GM19025 (cell line): ENCODE measurements at regions not wholly inside any gene's neighbourhood (a gene's known extent, or its start where the extent isn't known, plus 50 kb on each side); places are given as distances from the start of the nearest gene placed in this dataset.
"Not testable (repeated sequence)": the region's sequence is repeated elsewhere in the genome, so short reads cannot be mapped to it uniquely, and the experiment has no call there.

Source experiments
- ATAC-seq: cut with Tn5 transposase; IDR thresholded peaks from one replicate; pipeline ENCODE4 v1.9.1; 2021; ENCODE audit warnings: mild to moderate bottlenecking, low read depth, moderate library complexity; ENCODE audit not compliant: unreplicated experiment

GRCh38 chr3:191728186-191728585 is 267.2 kb downstream of the PYDC2 start:
- no peak for ATAC-seq

GRCh38 chr3:191737742-191738141 is 276.8 kb downstream of the PYDC2 start:
- ATAC-seq, result no peak

- ATAC-seq, result no peak
Measured at GRCh38 chr3:191740712-191741111, 279.7 kb downstream of the PYDC2 start.

- ATAC-seq, result not testable (repeated sequence)
Measured at GRCh38 chr3:191741847-191742350, 280.9 kb downstream of the PYDC2 start.

- ATAC-seq, result no peak
Measured at GRCh38 chr3:191743283-191743682, 282.3 kb downstream of the PYDC2 start.

GRCh38 chr3:191750618-191751017 is 289.7 kb downstream of the PYDC2 start:
- no peak for ATAC-seq

- ATAC-seq, result no peak
Measured at GRCh38 chr3:191753196-191753595, 292.2 kb downstream of the PYDC2 start.

- ATAC-seq, result no peak
Measured at GRCh38 chr3:191761906-191762305, 300.9 kb downstream of the PYDC2 start.

GRCh38 chr3:191762323-191762960 is 301.5 kb downstream of the PYDC2 start:
- no peak for ATAC-seq

GRCh38 chr3:191768421-191768820 is 307.5 kb downstream of the PYDC2 start:
- no peak for ATAC-seq

- no peak for ATAC-seq
Measured at GRCh38 chr3:191770541-191770940, 309.6 kb downstream of the PYDC2 start.

- no peak for ATAC-seq
Measured at GRCh38 chr3:191774485-191774884, 313.5 kb downstream of the PYDC2 start.

GRCh38 chr3:191775451-191776233 is 314.7 kb downstream of the PYDC2 start:
- no peak for ATAC-seq

- ATAC-seq, result no peak
Measured at GRCh38 chr3:191781044-191781443, 320.1 kb downstream of the PYDC2 start.

GRCh38 chr3:191783024-191783423 is 322.1 kb downstream of the PYDC2 start:
- ATAC-seq, result no peak

- no peak for ATAC-seq
Measured at GRCh38 chr3:191790934-191791333, 330.0 kb downstream of the PYDC2 start.

- no peak for ATAC-seq
Measured at GRCh38 chr3:191792580-191792979, 331.6 kb downstream of the PYDC2 start.

- no peak for ATAC-seq
Measured at GRCh38 chr3:191795196-191795595, 334.2 kb downstream of the PYDC2 start.

- ATAC-seq, result no peak
Measured at GRCh38 chr3:191797271-191797670, 336.3 kb downstream of the PYDC2 start.

GRCh38 chr3:191802671-191803070 is 341.7 kb downstream of the PYDC2 start:
- ATAC-seq, result no peak

- ATAC-seq, result no peak
Measured at GRCh38 chr3:191804935-191805334, 344.0 kb downstream of the PYDC2 start.

GRCh38 chr3:191808073-191808472 is 347.1 kb downstream of the PYDC2 start:
- ATAC-seq, result no peak
